ENCODE measurements at regions not wholly inside any gene's neighbourhood (a gene's known extent, or its start where the extent isn't known, plus 50 kb on each side); places are given as distances from the start of the nearest gene placed in this dataset.
"Not testable (repeated sequence)": the region's sequence is repeated elsewhere in the genome, so short reads cannot be mapped to it uniquely, and the experiment has no call there.

DNA sequence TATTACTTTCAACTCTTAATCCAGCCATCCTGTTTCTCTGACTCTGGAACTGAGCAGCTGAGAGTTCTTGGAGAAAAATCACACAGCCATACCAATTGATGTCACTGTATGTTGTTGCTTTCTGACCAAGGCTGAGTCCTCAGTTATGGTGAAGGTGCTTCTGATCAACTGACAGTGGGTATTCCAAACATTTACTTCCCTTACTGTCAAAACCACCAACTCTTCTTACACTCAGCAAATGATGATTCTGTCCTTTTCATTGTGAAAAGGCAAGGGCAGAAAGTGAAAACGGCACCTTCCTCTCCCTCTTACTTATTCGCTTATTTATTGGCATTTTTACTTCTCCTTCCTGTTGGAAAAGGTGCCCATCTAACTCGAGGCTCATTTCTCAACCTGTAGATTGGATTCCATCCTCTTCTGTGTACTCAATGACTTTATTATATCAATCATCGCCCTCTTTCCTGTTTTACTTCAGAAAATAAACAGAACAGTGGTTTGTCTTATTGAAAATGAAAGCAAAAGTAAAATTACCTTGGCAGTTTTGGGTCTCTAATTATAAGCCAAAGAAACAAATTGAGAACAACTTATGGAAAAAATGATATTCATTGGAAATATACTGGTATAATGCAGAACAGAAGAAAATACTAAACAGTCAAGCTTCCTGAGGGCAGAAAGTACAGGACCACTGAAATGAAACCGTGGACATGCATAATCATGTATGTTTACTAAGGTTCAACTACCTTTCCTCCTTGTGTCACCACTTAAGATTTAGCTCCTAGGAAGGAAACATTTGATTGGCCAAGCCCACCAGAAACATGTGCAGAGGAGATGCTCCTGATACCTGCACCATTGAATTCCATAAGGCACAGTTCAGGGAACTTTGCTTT, 104.5 kb upstream of the CHD1 start:
- H3K36me3 ChIP-seq (ENCODE audit: control insufficient read depth in 1 of 2, insufficient read depth in 2 of 2, low read length in 2 of 2), result no peaks in the 10 kb centered on the region
- H3K27ac ChIP-seq (ENCODE audit: low read depth, low read length), result no peak overlapping the region
- H3K9me3 ChIP-seq (ENCODE audit: control insufficient read depth in 1 of 2, low read length in 2 of 2), result no peaks in the 10 kb centered on the region
- peak overlapping the region; percentile 67 to 70 for H3K4me3 ChIP-seq (ENCODE audit: low read depth in 1 of 2, low read length in 2 of 2)
- H3K27me3 ChIP-seq (ENCODE audit: control insufficient read depth in 1 of 2, insufficient read depth in 2 of 2, low read length in 2 of 2), result no peaks in the 10 kb centered on the region
- peaks cover 16 to 25% of the 10 kb centered on the region in 2 donors for H3K4me1 ChIP-seq (ENCODE audit: control insufficient read depth in 1 of 2, insufficient read depth in 2 of 2, low read length in 2 of 2)
- peak overlapping the region; percentile 59 to 63 for H3K9ac ChIP-seq (ENCODE audit: low read depth in 1 of 2, low read length in 2 of 2)

GRCh38 chr5:99032234-99033013, 103.6 kb upstream of the CHD1 start:
- Histone ChIP-seq H3K4me1 (ENCODE audit: control insufficient read depth in 1 of 2, insufficient read depth in 2 of 2, low read length in 2 of 2) (peaks cover 19 to 22% of the 10 kb centered on the region in 2 donors), H3K4me3 (ENCODE audit: low read depth in 1 of 2, low read length in 2 of 2) (peak overlapping the region; percentile 67 to 70), H3K27ac (ENCODE audit: low read depth, low read length) (no peak overlapping the region), H3K36me3 (ENCODE audit: control insufficient read depth in 1 of 2, insufficient read depth in 2 of 2, low read length in 2 of 2) (no peaks in the 10 kb centered on the region), H3K27me3 (ENCODE audit: control insufficient read depth in 1 of 2, insufficient read depth in 2 of 2, low read length in 2 of 2) (no peaks in the 10 kb centered on the region), H3K9me3 (ENCODE audit: control insufficient read depth in 1 of 2, low read length in 2 of 2) (no peaks in the 10 kb centered on the region), H3K9ac (ENCODE audit: low read depth in 1 of 2, low read length in 2 of 2) (peak overlapping the region; percentile 59 to 63)

DNA sequence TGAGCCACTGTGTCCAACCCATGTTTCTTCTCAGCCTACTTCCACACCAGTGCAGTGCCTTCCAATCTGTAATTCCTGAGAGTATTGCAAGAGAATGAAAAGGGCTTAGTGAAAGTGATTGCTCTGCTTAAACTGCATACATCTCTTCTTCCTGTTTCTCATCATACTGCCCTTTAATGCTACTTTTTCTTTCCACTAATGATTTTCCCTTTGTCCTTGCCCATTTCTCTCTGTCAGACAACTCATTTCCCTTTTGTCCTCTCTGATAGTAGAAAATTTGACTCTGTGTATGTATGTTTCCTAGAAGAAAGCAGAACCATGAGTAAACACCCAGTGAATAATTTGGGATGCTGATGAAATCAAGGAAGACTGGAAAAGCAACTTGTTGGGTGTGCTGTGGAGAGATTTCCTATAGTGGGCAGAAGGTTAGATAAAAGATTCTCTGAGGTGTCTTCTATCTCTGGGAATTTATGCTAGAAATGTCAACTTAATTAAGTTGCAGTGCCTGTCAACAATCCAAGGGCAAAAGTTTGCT, 102.2 kb upstream of the CHD1 start:
- peaks cover 28 to 36% of the 10 kb centered on the region in 2 donors for H3K4me1 ChIP-seq (ENCODE audit: control insufficient read depth in 1 of 2, insufficient read depth in 2 of 2, low read length in 2 of 2)
- H3K9ac ChIP-seq (ENCODE audit: low read depth in 1 of 2, low read length in 2 of 2), result no peak overlapping the region
- H3K27ac ChIP-seq (ENCODE audit: low read depth, low read length), result no peak overlapping the region
- no peaks in the 10 kb centered on the region for H3K27me3 ChIP-seq (ENCODE audit: control insufficient read depth in 1 of 2, insufficient read depth in 2 of 2, low read length in 2 of 2)
- no peaks in the 10 kb centered on the region for H3K36me3 ChIP-seq (ENCODE audit: control insufficient read depth in 1 of 2, insufficient read depth in 2 of 2, low read length in 2 of 2)
- H3K9me3 ChIP-seq (ENCODE audit: control insufficient read depth in 1 of 2, low read length in 2 of 2), result no peaks in the 10 kb centered on the region
- no peak overlapping the region for H3K4me3 ChIP-seq (ENCODE audit: low read depth in 1 of 2, low read length in 2 of 2)

GRCh38 chr5:99029172-99029571, 100.4 kb upstream of the CHD1 start:
- H3K27ac ChIP-seq (ENCODE audit: low read depth, low read length), result no peak overlapping the region
- no peaks in the 10 kb centered on the region for H3K27me3 ChIP-seq (ENCODE audit: control insufficient read depth in 1 of 2, insufficient read depth in 2 of 2, low read length in 2 of 2)
- H3K4me1 ChIP-seq (ENCODE audit: control insufficient read depth in 1 of 2, insufficient read depth in 2 of 2, low read length in 2 of 2), result peaks cover 38 to 48% of the 10 kb centered on the region in 2 donors
- no peak overlapping the region for H3K9ac ChIP-seq (ENCODE audit: low read depth in 1 of 2, low read length in 2 of 2)
- H3K4me3 ChIP-seq (ENCODE audit: low read depth in 1 of 2, low read length in 2 of 2), result no peak overlapping the region
- no peaks in the 10 kb centered on the region for H3K36me3 ChIP-seq (ENCODE audit: control insufficient read depth in 1 of 2, insufficient read depth in 2 of 2, low read length in 2 of 2)
- H3K9me3 ChIP-seq (ENCODE audit: control insufficient read depth in 1 of 2, low read length in 2 of 2), result no peaks in the 10 kb centered on the region

GRCh38 chr5:99028170-99028569, 99.4 kb upstream of the CHD1 start:
- not testable (repeated sequence) for H3K4me3 ChIP-seq (ENCODE audit: low read depth in 1 of 2, low read length in 2 of 2); H3K9me3 ChIP-seq (ENCODE audit: control insufficient read depth in 1 of 2, low read length in 2 of 2); H3K27me3 ChIP-seq (ENCODE audit: control insufficient read depth in 1 of 2, insufficient read depth in 2 of 2, low read length in 2 of 2); H3K27ac ChIP-seq (ENCODE audit: low read depth, low read length); H3K9ac ChIP-seq (ENCODE audit: low read depth in 1 of 2, low read length in 2 of 2); H3K36me3 ChIP-seq (ENCODE audit: control insufficient read depth in 1 of 2, insufficient read depth in 2 of 2, low read length in 2 of 2)
- H3K4me1 ChIP-seq (ENCODE audit: control insufficient read depth in 1 of 2, insufficient read depth in 2 of 2, low read length in 2 of 2), result peaks cover 31 to 40% of the 10 kb centered on the region in 2 donors

- H3K9ac ChIP-seq (ENCODE audit: low read depth in 1 of 2, low read length in 2 of 2), result no peak overlapping the region
- H3K9me3 ChIP-seq (ENCODE audit: control insufficient read depth in 1 of 2, low read length in 2 of 2), result no peaks in the 10 kb centered on the region
These were observed 96.7 kb upstream of the CHD1 start for GRCh38 chr5:99025298-99026045.

DNA sequence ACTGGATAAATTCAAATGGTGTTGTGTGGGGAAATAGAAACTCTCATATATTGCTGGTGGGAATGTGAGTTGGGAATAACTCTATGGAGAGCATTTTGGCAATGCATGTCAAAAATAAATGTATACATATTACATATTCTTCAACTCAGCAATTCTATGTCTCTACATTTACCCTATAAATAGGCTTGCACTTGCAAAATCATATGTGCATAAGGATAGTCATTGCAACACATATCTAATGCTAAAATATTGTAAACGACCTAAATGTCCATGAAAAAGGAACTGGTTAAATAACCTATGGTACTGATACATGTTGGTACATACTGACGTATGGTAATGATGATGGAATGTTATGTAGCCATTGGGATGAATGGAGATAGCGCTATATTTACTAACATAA, 94.5 kb upstream of the CHD1 start:
- Histone ChIP-seq H3K9ac (ENCODE audit: low read depth in 1 of 2, low read length in 2 of 2) (no peak overlapping the region), H3K9me3 (ENCODE audit: control insufficient read depth in 1 of 2, low read length in 2 of 2) (no peaks in the 10 kb centered on the region), H3K27me3 (ENCODE audit: control insufficient read depth in 1 of 2, insufficient read depth in 2 of 2, low read length in 2 of 2) (no peaks in the 10 kb centered on the region), H3K27ac (ENCODE audit: low read depth, low read length) (no peak overlapping the region), H3K4me3 (ENCODE audit: low read depth in 1 of 2, low read length in 2 of 2) (no peak overlapping the region), H3K4me1 (ENCODE audit: control insufficient read depth in 1 of 2, insufficient read depth in 2 of 2, low read length in 2 of 2) (peaks cover 23 to 53% of the 10 kb centered on the region in 2 donors), H3K36me3 (ENCODE audit: control insufficient read depth in 1 of 2, insufficient read depth in 2 of 2, low read length in 2 of 2) (no peaks in the 10 kb centered on the region)

More at GRCh38 chr5:99025298-99026045, 96.7 kb upstream of the CHD1 start:
- no peak overlapping the region for H3K27ac ChIP-seq (ENCODE audit: low read depth, low read length)
- no peaks in the 10 kb centered on the region for H3K27me3 ChIP-seq (ENCODE audit: control insufficient read depth in 1 of 2, insufficient read depth in 2 of 2, low read length in 2 of 2)
- no peaks in the 10 kb centered on the region for H3K36me3 ChIP-seq (ENCODE audit: control insufficient read depth in 1 of 2, insufficient read depth in 2 of 2, low read length in 2 of 2)
- peak overlapping the region in 1 of 2 donors; percentile 10 for H3K4me3 ChIP-seq (ENCODE audit: low read depth in 1 of 2, low read length in 2 of 2)
- H3K4me1 ChIP-seq (ENCODE audit: control insufficient read depth in 1 of 2, insufficient read depth in 2 of 2, low read length in 2 of 2), result peaks cover 23 to 46% of the 10 kb centered on the region in 2 donors

GRCh38 chr5:99022250-99022649, 93.4 kb upstream of the CHD1 start:
- H3K9ac ChIP-seq (ENCODE audit: low read depth in 1 of 2, low read length in 2 of 2), result no peak overlapping the region
- no peaks in the 10 kb centered on the region for H3K27me3 ChIP-seq (ENCODE audit: control insufficient read depth in 1 of 2, insufficient read depth in 2 of 2, low read length in 2 of 2)
- no peak overlapping the region for H3K27ac ChIP-seq (ENCODE audit: low read depth, low read length)
- no peaks in the 10 kb centered on the region for H3K36me3 ChIP-seq (ENCODE audit: control insufficient read depth in 1 of 2, insufficient read depth in 2 of 2, low read length in 2 of 2)
- no peaks in the 10 kb centered on the region for H3K9me3 ChIP-seq (ENCODE audit: control insufficient read depth in 1 of 2, low read length in 2 of 2)
- peaks cover 23 to 46% of the 10 kb centered on the region in 2 donors for H3K4me1 ChIP-seq (ENCODE audit: control insufficient read depth in 1 of 2, insufficient read depth in 2 of 2, low read length in 2 of 2)
- no peak overlapping the region for H3K4me3 ChIP-seq (ENCODE audit: low read depth in 1 of 2, low read length in 2 of 2)

- Histone ChIP-seq H3K4me3 (ENCODE audit: low read depth in 1 of 2, low read length in 2 of 2) (peak overlapping the region in 1 of 2 donors; percentile 9), H3K27me3 (ENCODE audit: control insufficient read depth in 1 of 2, insufficient read depth in 2 of 2, low read length in 2 of 2) (no peaks in the 10 kb centered on the region), H3K4me1 (ENCODE audit: control insufficient read depth in 1 of 2, insufficient read depth in 2 of 2, low read length in 2 of 2) (peaks cover 11 to 30% of the 10 kb centered on the region in 2 donors), H3K9ac (ENCODE audit: low read depth in 1 of 2, low read length in 2 of 2) (no peak overlapping the region), H3K9me3 (ENCODE audit: control insufficient read depth in 1 of 2, low read length in 2 of 2) (no peaks in the 10 kb centered on the region), H3K36me3 (ENCODE audit: control insufficient read depth in 1 of 2, insufficient read depth in 2 of 2, low read length in 2 of 2) (no peaks in the 10 kb centered on the region), H3K27ac (ENCODE audit: low read depth, low read length) (no peak overlapping the region)
These were observed 91.9 kb upstream of the CHD1 start for GRCh38 chr5:99020698-99021048.
